Epithelial cell of proximal tubule (primary cell): ENCODE measurements at regions not wholly inside any gene's neighbourhood (a gene's known extent, or its start where the extent isn't known, plus 50 kb on each side); places are given as distances from the start of the nearest gene placed in this dataset.
"Not testable (repeated sequence)": the region's sequence is repeated elsewhere in the genome, so short reads cannot be mapped to it uniquely, and the experiment has no call there.

Experiments used
- DNase-seq: peaks from one replicate; pipeline ENCODE4 v3.0.0-alpha.2; 2011; ENCODE audit warnings: low read depth
- H3K4me3 ChIP-seq: 2 replicates; pipeline ENCODE4 v1.5.1; 2011; ENCODE audit warnings: low read depth, mild to moderate bottlenecking, low read length
- CTCF ChIP-seq: conservative IDR thresholded peaks from 2 replicates; pipeline ENCODE4 v1.5.1; 2012; ENCODE audit warnings: low read depth, mild to moderate bottlenecking, low read length

GRCh38 chr21:22351076-22351475, 1352.9 kb downstream of the NCAM2 start:
- no peak overlapping the region for H3K4me3 ChIP-seq
- no peak for TF ChIP-seq CTCF
- DNase-seq: no peak

- no peak for TF ChIP-seq CTCF
- DNase-seq: no peak
- no peak overlapping the region for H3K4me3 ChIP-seq
These were observed 1353.9 kb downstream of the NCAM2 start for GRCh38 chr21:22352088-22352487.

- H3K4me3 ChIP-seq: no peak overlapping the region
- no peak for DNase-seq
- TF ChIP-seq CTCF: no peak
These were observed 1357.7 kb downstream of the NCAM2 start for GRCh38 chr21:22355949-22356348.

- no peak overlapping the region for H3K4me3 ChIP-seq
- DNase-seq: no peak
- no peak for TF ChIP-seq CTCF
These were observed 1358.5 kb downstream of the NCAM2 start for GRCh38 chr21:22356663-22357062.

- not testable (repeated sequence) for DNase-seq, H3K4me3 ChIP-seq
These were observed 1361.4 kb downstream of the NCAM2 start for GRCh38 chr21:22359599-22359998.

GRCh38 chr21:22363504-22363903, 1365.3 kb downstream of the NCAM2 start:
- no peak for TF ChIP-seq CTCF
- DNase-seq: no peak
- H3K4me3 ChIP-seq: no peak overlapping the region

- TF ChIP-seq CTCF: no peak
- no peak overlapping the region for H3K4me3 ChIP-seq
- DNase-seq: no peak
These were observed 1366.0 kb downstream of the NCAM2 start for GRCh38 chr21:22364163-22364562.
